ENCODE measurements at regions not wholly inside any gene's neighbourhood (a gene's known extent, or its start where the extent isn't known, plus 50 kb on each side); places are given as distances from the start of the nearest gene placed in this dataset.
A peak's percentile ranks its signal among the peaks of the same experiment; 100 is the strongest.
"Not testable (repeated sequence)": the region's sequence is repeated elsewhere in the genome, so short reads cannot be mapped to it uniquely, and the experiment has no call there.

DNA sequence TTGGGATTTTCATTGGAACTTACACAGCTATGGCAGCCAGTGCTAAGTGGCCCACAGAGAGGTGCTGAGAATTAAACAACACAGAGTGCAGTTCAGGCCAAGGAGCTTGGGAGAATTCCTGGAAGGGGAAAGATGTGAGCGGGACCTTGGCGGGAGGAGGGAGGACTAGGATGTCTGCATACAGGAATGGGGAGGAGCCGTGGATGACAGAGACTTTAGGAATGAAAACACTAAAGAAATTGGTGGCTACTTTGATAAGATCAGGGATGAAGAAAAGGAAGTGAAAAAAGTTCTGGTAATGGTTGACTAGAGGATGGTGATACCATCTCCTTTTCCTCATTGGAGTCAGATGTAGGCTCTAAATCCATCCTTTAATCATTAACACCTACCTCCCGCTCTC is 234.2 kb upstream of the FZD8 start:
- DNase-seq = no peak

DNA sequence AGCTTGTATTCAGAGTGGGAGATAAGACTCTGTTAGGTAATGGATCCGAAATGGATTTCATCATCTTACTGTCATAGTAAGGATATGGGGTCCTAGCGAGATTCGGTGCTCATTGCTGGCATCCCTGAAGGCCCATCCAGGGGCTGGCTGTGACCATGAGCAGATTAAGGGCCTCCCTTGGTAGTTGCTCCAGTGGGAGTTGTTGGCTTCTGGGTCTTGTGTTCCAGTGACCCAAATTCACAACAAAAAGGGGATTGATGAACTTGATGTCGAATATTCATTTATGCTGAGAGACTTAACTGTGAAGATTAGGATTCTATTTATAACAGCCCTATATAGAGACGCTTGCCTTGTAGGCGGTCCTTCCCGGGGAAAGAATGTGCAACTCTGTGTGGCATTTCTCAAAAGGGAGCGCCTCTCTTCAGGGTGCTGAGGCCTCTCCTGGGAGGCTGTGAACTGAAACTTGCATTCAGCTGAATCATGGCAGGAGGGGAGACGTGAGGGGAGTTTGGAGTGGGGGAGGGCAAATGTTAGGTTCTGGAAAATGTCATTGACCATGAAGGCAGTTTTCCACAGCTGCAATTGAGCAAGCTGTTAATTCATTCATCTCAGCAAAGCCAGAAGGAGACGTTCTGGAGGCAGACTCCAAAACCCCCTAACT is 233.1 kb upstream of the FZD8 start:
- DNase-seq = no peak

DNA sequence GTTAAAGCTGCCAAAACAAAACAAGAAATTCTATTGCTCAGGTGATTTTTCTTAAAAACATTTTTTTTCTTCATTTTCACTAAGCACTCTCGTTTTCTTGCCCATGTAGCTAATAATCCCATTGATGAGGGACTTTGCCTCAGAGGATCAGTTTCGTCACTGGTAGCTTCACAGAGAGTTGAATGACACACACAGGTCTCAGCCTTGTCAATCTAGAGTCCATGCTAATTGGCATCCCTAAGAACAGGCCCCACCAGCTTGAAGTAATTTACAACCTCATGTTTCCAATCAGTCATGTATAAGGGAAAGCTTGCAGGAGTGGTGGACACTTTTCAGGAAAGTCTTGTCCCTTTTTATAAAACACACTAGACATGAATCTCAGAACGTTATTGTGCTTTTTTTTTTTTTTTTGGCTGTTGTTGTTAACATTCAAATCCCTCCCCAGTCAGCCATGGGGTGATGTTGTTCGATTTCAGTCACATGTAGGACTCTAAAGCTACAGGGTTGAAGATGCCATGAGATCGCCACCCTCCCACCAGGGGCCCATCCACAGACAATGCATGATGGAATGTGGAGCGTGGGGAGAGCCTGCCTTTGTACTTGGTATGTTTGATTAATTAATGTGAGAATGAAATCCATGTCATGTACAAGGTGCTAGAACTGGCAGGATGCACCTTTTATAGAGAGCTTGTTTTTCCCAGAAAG is 232.4 kb upstream of the FZD8 start:
- DNase-seq = no peak

DNA sequence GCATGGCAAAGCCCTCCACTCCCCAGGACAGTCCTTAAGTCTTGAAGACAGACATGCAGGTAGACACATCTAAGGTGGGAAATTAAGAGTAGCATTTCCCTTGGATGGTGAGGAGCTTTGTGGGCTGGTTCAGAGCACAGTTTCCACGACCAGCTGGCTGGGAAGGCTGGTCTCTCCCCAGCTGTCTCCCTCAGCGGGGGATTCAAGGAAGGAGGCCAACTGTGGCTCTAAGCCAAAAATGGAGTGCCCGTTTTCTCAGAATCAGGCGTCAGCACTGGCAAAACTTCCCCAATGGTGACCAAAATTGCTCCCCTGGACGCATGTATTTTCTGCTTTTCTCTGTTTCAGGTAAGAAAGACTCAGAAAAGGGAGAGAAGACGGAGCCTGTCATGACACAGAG is 230.6 kb upstream of the FZD8 start:
- no peak for DNase-seq

DNA sequence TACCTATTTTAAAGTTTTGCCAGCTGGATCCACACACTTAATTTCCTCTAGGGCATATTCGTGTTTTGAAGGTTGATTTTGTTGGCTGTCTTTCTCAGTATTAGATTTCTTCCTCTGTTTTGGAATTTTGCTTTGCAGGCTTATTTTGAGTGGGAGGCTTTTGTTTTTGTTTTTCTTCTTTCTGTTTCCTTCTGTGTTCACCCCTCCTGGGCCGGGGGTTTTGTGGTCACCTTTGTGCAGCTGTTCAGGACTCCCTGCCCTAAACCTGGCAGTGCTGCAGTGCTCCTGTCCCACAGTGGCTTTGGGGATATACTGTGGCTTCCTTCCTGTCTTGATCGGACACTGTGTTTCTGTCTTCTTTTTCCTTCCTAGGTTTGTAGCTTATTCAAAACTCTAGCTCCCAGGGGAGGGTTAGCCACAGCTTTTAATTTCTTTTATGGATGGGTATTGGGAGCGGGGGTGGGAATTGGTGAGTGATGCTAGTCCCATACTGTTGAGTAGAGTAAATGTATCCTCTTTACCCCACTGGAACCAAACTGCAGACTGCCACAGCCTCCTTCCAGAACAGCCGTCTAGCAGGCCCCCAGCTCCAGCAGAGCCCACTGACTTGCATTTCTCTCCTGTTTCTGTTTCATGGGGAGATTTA is 228.7 kb upstream of the FZD8 start:
- DNase-seq = no peak

DNA sequence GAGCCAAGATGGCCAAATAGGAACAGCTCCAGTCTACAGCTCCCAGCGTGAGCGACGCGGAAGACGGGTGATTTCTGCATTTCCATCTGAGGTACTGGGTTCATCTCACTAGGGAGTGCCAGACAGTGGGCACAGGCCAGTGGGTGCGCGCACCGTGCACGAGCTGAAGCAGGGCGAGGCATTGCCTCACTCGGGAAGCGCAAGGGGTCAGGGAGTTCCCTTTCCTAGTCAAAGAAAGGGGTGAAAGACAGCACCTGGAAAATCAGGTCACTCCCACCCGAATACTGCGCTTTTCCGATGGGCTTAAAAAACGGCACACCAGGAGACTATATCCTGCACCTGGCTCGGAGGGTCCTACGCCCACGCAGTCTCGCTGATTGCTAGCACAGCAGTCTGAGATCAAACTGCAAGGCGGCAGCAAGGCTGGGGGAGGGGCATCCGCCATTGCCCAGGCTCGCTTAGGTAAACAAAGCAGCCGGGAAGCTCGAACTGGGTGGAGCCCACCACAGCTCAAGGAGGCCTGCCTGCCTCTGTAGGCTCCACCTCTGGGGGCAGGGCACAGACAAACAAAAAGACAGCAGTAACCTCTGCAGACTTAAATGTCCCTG is 216.7 kb upstream of the FZD8 start:
- not testable (repeated sequence) for DNase-seq

DNA sequence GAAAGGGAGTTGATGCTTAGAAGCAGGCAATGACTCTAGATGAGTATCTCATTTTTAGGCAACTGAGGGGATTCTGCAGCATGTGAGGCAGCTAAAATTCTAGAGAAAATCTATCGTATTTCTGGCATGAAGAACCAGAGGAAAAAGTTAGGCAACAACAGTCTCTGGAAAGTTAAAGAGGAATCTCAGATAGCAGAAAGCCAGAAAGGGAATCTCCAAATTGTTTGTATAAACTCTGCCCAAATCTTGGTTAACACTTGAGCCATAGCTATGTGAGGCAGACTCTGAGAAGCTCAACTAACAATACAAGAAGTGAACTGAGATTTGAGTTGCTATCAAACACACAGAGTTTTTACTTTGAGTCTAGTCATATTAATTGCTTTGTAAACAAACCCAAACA is 215.8 kb upstream of the FZD8 start:
- no peak for DNase-seq

DNA sequence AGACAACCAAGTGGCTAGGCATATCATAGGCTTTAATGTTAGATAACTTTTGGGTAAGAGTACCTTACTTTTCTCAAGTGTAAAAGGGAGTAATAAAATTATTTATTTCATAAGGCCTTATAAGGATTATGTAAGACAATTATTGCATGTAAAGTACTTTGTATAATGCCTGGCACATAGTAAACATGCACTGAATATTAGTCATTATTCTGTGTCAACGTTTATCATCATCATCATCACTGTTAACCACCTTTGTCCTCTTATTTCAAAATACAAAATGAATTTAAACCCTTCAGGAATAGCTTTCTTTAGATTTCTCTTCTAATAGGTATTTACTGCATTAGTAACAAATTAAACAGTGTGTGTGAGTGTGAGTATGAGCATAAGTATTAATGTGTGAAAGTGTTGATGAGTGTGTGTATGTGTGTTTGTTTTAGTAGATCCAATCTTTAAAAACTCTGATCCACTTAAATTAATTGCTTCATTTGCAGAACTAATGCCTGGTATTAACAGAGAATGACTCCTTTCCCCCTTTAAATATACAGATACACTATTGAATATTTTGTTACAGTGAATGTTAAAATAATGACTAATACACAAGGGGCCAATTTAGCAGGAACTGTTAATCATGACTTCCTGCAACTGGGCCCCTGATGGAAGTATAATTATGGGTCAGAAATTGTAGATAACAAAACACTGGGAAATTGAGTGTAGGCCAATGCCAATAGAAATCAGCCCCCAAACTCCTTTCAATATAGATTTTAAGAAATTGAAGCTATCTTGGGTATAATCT is 213.3 kb upstream of the FZD8 start:
- no peak for DNase-seq

DNA sequence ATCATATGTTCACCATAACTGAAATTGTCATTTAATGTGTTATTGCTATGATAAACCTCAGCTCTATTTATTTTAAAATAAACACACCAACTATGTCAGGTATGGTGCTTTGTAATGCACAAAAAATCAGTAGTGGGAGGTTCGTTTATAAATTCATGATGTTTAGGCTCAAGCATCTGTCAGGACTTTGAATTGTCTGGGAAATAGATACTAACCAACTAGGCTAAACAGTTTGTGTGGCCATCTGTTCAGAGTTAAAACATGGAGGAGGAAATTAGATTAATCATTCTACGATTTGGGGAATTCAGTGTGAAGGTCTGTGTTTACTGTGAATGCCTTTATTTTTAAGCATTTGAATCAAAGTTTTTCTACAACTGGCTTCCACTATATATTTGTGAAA is 212.6 kb upstream of the FZD8 start:
- DNase-seq = no peak

DNA sequence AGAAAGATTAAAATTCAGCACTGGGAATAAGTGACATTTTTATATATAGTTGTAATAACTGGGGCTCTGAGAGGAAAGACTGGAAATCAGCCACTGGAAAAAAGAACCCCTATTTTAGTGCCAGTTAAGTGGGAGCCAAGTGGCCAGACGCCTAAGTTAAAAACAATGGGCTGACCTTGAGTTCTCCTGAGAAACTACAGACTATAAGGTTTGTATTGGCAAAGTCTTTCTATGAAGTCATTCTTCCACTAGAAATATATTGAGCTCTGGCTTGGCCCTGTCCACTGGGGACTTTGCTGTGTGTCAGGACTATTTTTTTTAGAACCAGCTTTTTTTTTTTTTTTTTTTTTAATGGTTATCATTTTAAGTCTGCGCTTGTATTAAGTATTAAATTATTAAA is 210.6 kb upstream of the FZD8 start:
- DNase-seq = no peak

DNA sequence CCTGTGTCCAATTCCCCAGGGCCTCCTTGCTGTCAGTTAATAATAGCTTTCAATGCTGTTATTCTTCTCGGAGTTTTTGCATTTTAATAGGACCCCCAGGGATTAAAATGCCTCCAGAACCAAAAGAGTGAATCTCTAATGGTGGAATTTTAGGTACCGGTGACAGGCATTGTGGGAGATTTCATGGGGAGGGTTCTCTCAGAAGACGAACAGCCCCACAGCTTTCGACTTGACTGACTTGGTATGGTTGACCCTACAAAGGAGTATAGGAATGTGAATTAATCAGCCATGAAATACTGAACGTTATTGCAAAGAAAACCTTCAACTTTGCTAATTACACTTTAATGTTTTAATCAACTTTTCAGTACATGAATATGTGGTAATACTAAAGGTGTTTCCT is 206.3 kb upstream of the FZD8 start:
- DNase-seq = no peak

DNA sequence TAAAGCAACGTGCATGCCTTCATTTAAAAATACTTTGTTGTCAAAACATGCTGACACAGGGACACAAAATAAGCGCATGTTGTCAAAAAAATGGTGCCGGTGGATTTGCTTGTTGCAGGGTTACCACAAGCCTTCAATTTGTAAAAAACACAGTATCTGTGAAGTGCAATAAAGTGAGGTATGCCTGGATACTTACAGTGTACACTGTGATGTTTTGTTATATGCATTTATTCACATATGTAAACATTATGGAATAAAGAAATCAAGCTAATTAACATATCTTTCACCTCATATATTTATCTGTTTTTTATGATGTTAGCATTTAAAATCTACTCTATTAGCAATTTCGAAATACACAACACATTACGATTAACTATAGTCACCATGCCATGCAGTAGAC is 202.6 kb upstream of the FZD8 start:
- no peak for DNase-seq

DNA sequence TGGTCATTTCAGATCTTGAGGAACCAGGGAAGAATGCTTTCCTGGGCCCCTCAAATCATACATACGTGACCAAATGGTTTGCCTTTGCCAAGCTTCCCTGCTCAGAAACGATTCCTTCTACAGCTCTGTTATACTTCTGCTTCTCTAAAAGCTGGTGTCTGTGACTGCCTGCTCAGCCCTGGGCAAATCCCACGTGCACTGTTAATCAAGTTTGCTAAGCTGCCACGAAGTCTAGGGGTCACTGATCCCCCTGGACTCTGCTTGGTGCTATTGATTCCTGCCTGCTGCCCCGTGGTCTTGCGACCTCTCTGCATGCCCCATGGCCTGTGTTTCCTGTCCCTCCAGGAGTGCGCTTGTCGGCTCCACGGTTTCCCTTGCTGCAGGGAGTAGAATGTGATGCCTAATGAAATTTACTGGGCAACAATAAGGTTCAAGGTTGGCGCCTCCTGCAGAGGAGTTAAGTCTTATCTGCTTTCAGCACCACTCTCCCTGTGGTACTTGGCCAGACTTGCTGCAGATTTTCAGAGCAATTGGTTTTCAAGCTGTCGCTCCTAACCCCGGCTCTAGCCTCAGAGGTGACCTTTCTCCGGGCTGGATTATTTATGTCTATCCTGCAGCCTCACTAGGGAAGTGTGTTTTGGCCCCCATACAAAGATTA is 201.6 kb upstream of the FZD8 start:
- DNase-seq = no peak

DNA sequence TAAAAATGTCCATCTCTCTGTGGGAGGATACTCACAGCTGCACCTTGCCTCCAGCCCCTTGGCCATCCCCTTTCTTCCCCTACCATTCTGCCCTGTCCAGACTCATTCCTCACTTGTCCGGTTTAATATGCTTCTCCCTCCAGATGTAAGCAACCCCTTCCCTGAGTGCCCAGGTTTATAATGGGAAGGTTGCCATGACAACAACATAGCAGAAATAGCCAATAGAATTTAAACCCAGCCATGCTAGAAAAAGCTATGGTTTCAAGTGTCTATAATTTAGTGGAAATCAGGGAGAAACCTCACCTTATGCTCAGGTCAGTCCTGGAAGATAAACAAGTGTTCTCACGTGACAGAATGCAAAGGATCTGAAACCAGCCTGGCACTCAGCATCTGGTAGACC is 196.0 kb upstream of the FZD8 start:
- DNase-seq = no peak

DNA sequence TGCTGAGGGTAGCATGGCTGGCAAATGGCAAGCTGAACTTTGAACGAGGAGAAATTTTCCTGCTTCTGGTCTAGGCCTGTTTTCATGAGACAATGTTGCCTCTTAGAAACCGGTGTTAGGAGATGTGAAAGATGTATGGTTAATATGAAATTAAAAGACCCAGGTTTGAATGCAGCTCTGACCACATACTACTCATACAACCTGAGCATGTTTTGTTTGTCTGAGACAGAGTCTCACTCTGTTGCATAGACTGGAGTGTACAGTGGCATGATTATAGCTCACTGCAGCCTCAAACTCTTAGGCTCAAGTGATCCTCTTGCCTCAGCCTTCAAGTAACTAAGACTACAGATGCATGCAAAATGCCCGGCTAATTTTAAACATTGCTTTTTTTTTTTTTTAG is 193.4 kb upstream of the FZD8 start:
- DNase-seq = no peak

DNA sequence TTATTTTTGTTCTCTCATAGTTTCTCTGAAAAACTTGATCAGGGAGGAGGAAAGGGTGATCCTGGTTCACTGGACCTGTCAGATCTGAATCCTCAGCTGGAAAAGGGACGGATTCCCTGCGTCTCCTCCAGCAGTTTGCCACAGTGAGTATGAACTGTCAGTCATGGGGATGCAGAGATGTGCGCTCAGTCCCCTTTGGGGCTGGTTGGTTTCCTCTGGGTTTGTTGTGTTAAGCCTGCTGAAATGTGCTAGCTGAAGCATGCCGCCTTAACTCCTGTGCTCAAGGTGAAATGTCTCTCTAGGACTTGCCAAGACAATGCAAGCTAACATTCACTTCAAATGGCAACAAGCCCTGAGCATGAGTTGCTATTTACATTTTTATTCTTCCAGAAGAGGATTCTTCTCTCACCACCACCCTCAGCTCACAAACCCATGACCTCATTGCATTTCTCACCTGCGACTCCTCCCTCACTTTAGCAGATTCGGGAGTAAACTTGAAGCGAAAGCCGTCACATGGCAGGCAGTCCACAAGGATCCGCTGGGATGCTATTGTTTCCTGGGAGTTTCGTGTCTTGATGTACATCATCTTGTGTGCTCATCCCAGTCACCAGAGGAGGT is 192.9 kb upstream of the FZD8 start:
- no peak for DNase-seq

DNA sequence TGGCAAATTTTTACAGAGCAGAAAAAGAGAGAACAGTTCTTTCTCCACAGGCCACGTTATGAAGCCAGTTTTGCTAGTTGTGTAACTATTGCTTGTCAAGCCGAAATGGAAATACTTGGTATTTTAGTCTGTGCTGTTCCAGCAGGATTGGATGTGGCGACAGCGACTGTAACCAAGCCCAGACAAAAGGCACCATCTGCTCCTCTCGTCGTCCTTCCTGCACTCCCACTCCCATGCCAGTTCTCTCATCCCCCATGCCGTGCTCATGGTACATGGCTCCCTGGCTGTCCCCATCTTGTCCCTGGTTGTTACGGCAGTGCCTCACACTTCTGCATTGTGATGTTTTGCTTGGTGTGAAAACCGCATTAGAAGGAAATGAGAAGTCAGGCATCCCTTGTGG is 185.7 kb upstream of the FZD8 start:
- no peak for DNase-seq

DNA sequence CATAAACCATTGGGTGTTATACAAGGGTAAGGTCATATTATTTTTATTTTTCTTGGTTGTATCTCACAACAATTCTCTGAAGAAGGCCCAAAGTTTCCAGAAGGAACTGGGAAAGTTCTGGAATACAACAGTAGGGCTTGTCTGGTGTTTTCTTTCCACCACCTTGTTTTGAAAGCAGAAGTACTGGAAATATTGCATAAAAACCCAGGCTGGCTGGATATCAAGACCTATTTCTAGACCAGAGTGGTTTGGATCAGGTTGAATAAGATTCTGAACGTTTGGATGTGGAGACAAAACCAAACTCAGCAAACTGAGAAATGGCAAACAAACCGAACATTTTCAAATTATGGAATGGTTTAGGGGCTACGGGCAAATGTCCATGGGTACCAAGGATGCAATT is 182.6 kb upstream of the FZD8 start:
- no peak for DNase-seq

DNA sequence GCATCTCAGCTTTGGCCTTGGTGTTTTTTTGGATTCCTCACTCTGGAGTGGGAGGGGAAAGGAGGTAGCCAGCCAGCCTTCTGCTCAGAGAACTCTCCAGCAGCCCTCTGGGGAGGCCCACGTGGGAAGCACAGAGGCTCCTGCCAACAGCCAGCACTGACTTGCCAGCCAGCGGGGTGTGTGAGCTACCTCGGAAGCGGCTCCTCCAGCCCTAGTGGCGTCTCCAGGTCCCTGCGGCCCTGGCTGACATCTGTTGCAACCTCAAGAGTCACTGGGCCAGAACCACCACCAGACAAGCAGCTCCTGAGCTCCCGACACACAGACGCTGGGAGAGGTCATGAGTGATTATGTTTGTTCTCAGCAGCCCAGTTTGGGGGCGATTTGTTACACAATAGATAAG is 180.2 kb upstream of the FZD8 start:
- DNase-seq = peak; percentile 35

DNA sequence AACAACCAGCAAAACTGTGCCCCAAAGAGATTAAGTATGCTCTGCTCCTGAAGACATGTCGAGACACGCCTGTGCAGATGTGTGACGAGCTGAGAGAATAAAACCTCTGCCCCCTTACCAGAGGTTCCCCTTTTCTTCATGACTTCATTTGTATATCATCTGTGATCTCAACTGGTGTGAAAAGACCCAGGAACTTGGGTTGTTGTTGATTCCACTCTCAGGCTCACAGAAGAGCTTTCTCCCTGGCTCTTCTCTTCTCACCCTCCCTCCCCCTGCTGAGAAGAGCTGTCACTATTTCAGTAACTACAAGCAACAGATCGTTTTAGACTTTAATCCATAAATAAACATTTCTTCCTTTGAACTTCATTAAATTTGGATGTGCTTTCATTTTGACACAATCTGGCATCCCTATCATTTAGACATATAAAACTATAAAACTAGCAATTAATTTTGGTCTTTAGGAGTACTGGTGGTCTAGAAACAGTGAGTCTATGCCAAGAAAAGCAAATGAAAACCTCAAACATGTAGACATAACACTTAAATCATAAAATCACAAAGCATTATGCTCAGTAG is 179.3 kb upstream of the FZD8 start:
- no peak for DNase-seq

DNA sequence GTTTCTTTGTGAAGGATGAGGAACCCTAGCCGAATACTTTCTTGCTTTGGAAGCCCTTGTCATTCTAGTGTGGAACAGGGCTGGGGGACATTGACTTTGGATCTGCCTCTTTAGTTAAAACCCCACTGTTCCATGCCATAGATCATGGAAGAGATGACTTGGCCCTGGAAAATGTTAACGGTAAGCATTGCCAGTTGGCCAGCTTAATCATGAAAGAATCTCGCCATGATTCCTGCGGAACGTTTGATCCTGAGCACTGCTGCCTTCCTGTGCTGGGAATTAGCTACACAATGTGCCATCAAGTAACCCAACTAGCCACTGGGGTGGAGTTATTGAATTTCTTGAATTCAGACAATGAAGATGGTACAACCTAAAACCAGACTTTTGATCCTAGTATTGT is 177.6 kb upstream of the FZD8 start:
- no peak for DNase-seq

DNA sequence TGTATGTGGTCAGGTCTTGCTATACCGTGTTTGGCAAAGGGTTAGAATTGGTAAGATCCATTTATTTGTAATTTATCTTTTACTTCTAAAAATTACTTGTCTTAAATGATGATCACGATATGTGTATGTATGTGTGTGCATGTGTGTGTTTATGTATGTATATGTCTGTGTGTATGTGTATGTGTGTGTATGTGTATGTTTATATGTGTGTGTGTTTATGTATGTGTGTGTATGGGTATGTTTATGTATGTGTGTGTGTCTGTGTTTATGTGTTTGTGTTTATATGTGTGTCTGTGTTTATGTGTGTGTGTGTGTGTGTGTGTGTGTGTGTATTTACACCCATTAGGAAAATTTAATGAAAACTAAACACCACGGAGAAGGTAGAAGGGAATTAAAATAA is 176.9 kb upstream of the FZD8 start:
- DNase-seq = no peak
